RWPE2 (cell line): ENCODE measurements at regions not wholly inside any gene's neighbourhood (a gene's known extent, or its start where the extent isn't known, plus 50 kb on each side); places are given as distances from the start of the nearest gene placed in this dataset.

Source experiments
- ATAC-seq: fragments of 200-7000 bp; cut with Tn5 transposase; 3 replicates; pipeline ENCODE4 v1.9.1; 2021; ENCODE audit warnings: low read depth
- DNase-seq: peaks from one replicate; pipeline ENCODE4 v3.0.0-alpha.2; 2020; ENCODE audit warnings: low spot score
- H3K27ac ChIP-seq: fragments of 450-650 bp; 2 replicates; pipeline ENCODE4 v1.5.1; 2017; ENCODE audit warnings: mild to moderate bottlenecking; ENCODE audit not compliant: poor library complexity, severe bottlenecking
- H3K27me3 ChIP-seq: fragments of 250-450 bp; sonication (Bioruptor Pico); 2 replicates; pipeline ENCODE4 v1.5.1; 2021; ENCODE audit warnings: mild to moderate bottlenecking, moderate library complexity; ENCODE audit not compliant: insufficient read depth, poor library complexity, severe bottlenecking
- H3K36me3 ChIP-seq: fragments of 250-450 bp; sonication (Bioruptor Pico); 2 replicates; pipeline ENCODE4 v1.5.1; 2020; ENCODE audit warnings: low read depth, mild to moderate bottlenecking, moderate library complexity
- H3K4me1 ChIP-seq: fragments of 250-450 bp; sonication (Bioruptor Pico); 2 replicates; pipeline ENCODE4 v1.5.1; 2021; ENCODE audit warnings: mild to moderate bottlenecking, moderate library complexity; ENCODE audit not compliant: insufficient read depth, poor library complexity, severe bottlenecking
- H3K4me3 ChIP-seq: fragments of 250-450 bp; sonication (Bioruptor Pico); 2 replicates; pipeline ENCODE4 v1.5.1; 2021; ENCODE audit warnings: mild to moderate bottlenecking, moderate library complexity; ENCODE audit not compliant: severe bottlenecking
- H3K9me3 ChIP-seq: fragments of 250-450 bp; sonication (Bioruptor Pico); 2 replicates; pipeline ENCODE4 v1.5.1; 2021; ENCODE audit warnings: mild to moderate bottlenecking, moderate library complexity; ENCODE audit not compliant: severe bottlenecking
- TF ChIP-seq, protein P1 (sequence below): fragments of 450-650 bp; IDR thresholded peaks from one replicate; pipeline ENCODE4 v1.5.1; 2017; ENCODE audit warnings: mild to moderate bottlenecking, moderate library complexity; ENCODE audit not compliant: poor library complexity, severe bottlenecking

DNA sequence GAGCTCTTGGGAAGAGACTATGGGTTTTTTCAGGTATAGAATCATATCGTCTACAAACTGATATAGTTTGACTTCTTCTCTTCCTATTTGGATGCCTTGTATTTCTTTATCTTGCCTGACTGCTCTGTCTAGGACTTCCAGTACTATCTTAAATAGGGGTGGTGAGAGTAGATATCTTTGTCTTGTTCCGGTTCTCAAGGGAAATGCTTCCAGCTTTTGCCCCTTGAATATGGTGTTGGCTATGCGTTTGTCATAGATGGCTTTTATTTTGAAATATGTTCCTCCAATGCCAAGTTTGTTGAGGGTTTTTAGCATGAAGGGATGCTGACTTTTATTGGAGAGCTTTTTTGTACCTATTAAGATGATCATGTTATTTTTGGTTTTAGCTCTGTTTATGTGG lies 170.3 kb downstream of the PTGER3 start:
- ATAC-seq (no peak), DNase-seq (no peak)
- Histone ChIP-seq H3K4me1 (no peaks in the 10 kb centered on the region), H3K27ac (no peak overlapping the region), H3K36me3 (no peaks in the 10 kb centered on the region), H3K4me3 (no peak overlapping the region), H3K9me3 (no peaks in the 10 kb centered on the region), H3K27me3 (no peaks in the 10 kb centered on the region)
- TF ChIP-seq, protein P1, sequence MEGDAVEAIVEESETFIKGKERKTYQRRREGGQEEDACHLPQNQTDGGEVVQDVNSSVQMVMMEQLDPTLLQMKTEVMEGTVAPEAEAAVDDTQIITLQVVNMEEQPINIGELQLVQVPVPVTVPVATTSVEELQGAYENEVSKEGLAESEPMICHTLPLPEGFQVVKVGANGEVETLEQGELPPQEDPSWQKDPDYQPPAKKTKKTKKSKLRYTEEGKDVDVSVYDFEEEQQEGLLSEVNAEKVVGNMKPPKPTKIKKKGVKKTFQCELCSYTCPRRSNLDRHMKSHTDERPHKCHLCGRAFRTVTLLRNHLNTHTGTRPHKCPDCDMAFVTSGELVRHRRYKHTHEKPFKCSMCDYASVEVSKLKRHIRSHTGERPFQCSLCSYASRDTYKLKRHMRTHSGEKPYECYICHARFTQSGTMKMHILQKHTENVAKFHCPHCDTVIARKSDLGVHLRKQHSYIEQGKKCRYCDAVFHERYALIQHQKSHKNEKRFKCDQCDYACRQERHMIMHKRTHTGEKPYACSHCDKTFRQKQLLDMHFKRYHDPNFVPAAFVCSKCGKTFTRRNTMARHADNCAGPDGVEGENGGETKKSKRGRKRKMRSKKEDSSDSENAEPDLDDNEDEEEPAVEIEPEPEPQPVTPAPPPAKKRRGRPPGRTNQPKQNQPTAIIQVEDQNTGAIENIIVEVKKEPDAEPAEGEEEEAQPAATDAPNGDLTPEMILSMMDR: no peak

DNA sequence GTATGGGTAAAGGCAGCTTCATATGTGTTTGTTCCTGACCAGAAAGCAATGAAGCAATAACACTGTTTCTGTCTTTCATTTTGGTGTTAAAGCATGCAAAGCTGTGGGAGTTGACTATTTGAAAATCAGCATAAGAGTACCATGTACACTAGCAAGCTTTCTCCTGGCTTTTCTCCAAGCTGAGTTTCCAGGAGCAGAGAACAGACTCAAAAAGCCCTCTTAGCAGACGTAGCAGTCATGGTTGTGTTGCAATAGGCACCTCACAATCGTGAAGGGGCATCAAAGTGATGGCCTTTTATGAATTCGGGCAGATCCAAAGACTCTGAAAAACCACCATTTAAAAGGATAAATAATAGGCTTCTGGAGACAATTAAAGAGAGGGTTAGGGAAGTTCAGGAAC lies 159.7 kb downstream of the PTGER3 start:
- Histone ChIP-seq H3K4me1 (no peaks in the 10 kb centered on the region), H3K36me3 (no peaks in the 10 kb centered on the region), H3K27me3 (no peaks in the 10 kb centered on the region), H3K9me3 (no peaks in the 10 kb centered on the region), H3K27ac (no peak overlapping the region), H3K4me3 (no peak overlapping the region)
- TF ChIP-seq, protein P1: no peak
- DNase-seq (no peak), ATAC-seq (no peak)

DNA sequence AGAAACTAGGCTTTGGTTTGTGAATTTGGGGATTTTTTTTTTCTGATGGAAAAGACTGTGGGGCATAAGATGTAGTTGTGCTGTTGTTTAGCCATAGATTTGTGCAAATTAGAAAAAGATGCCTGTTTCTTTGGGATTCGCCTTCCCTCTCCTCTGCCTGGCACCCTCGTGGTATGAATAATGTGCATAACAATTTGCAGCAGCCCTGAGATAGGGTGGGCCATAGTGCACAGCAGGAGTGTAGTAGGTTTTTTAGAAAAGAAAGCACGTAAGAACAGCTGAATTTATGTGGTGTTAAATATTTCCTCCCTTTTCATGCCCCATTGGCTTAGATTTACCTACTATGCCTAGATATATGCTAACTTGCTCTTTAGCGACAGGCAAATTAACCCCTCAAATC lies 158.9 kb downstream of the PTGER3 start:
- no peak overlapping the region for H3K27ac ChIP-seq
- H3K4me3 ChIP-seq: no peak overlapping the region
- H3K36me3 ChIP-seq: no peaks in the 10 kb centered on the region
- DNase-seq (no peak), ATAC-seq (no peak)
- no peaks in the 10 kb centered on the region for H3K4me1 ChIP-seq
- H3K27me3 ChIP-seq: no peaks in the 10 kb centered on the region
- H3K9me3 ChIP-seq: no peaks in the 10 kb centered on the region
- TF ChIP-seq, protein P1: no peak

DNA sequence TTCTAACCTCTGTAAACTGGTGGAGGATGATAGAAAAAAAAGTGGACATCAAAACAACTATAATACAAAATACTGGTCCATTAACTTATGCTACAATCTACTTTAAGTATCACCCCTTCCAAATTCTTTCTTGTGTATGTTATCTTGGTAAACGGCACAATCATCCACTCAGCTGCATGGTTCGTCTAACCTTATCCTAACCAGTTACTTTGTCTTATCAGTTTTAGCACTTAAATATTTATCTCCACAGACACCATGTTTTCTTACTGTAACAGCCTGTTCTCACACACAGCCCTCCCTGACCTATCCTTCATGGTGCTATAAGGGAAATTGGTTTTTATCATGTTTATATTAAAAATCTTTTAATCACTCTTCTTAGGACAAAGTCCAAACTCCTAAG lies 157.2 kb downstream of the PTGER3 start:
- Histone ChIP-seq H3K4me3 (no peak overlapping the region), H3K4me1 (no peaks in the 10 kb centered on the region), H3K27ac (no peak overlapping the region), H3K36me3 (no peaks in the 10 kb centered on the region), H3K9me3 (no peaks in the 10 kb centered on the region), H3K27me3 (no peaks in the 10 kb centered on the region)
- DNase-seq (no peak), ATAC-seq (no peak)
- TF ChIP-seq, protein P1: no peak

DNA sequence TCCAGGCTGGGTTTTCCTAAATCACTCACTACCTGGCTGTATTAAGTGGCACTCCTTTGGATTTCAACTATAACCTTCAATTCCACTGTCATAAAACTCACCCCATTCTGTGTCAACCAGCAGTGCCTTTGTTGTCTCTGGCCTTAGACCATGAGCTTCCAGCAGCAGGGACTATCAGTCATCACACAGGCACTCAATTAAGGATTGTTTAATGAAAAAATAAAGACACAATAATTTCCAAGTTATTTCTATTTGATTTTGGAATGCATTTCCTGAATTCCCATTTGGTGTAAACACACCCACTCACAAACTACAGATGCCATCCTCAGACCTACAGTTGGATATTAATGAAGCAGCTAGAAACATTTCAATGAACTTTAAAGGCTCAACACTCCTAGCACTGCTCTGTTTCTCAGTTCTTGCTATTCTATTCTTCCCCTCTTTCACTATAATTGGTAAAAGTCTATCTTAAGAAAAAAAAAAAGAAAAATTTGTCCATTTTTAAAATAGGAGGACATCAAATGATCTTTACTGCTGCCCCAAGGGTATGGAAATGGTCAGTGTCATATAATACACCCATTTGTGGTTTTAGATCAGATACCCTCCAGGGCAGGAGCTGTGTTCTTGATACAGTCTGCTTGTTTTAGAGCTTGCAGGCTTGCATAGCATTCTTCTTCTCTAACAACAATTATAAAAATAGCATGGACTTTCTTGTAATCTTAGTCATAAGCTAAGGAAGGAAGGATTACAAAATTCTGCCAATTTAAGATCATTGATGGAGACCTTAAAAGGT lies 156.4 kb downstream of the PTGER3 start:
- ATAC-seq (no peak), DNase-seq (no peak)
- H3K27me3 ChIP-seq: no peaks in the 10 kb centered on the region
- H3K4me3 ChIP-seq: no peak overlapping the region
- no peak overlapping the region for H3K27ac ChIP-seq
- no peaks in the 10 kb centered on the region for H3K4me1 ChIP-seq
- TF ChIP-seq, protein P1: no peak
- H3K9me3 ChIP-seq: no peaks in the 10 kb centered on the region
- no peaks in the 10 kb centered on the region for H3K36me3 ChIP-seq
